Kidney glomerular epithelial cell (primary cell): ENCODE measurements at regions not wholly inside any gene's neighbourhood (a gene's known extent, or its start where the extent isn't known, plus 50 kb on each side); places are given as distances from the start of the nearest gene placed in this dataset.
A peak's percentile ranks its signal among the peaks of the same experiment; 100 is the strongest.
"Not testable (repeated sequence)": the region's sequence is repeated elsewhere in the genome, so short reads cannot be mapped to it uniquely, and the experiment has no call there.

Experiments
- DNase-seq: peaks from one replicate; lab custom pipeline; 2025; lab: John Stamatoyannopoulos, UW

DNA sequence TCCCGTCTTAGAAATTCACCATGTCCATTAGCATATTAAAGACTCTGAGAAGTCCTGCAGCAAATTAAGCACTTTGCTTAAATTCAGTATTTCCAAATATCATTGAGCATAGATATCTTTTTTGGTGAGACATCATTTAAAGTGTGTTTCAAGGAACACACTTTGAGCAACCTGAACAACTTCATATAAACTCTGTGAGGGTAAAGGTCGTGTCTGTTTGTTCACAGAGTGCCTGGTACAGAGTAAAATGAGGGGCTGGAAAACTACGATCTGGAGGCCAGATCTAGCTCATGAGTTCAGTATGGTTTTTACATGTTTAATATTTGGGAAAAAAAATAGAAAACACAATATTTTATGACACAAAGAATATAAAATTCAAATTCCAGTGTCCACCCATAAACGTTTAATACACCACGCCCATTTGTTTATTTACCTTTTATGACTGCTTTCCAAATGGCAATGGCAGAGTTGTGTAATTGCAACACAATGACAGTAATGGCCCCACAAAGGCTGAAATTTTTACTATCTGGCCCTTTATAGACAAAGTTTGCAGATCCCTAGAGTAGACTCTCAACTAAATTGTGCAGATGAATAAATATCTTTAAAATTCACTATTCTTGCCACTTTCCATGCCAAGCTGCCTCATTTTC, 67.4 kb downstream of the SNTN start:
- no peak for DNase-seq

DNA sequence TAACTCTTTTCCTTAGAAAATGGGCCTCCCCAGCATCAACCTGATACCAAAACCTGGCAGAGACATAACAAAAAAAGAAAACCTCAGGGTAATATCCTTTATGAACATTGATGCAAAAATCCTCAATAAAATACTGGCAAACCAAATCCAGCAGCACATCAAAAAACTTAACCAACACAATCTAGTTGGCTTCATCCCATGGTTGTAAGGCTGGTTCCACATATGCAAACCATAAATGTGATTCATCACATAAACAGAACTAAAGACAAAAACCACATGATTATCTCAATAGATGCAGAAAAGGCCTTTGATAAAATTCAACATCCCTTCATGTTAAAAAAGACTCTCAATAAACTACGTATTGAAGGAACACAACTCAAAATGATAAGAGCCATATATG, 68.5 kb downstream of the SNTN start:
- not testable (repeated sequence) for DNase-seq

GRCh38 chr3:63724987-63725386, 72.5 kb downstream of the SNTN start:
- DNase-seq, result peak; percentile 95

DNA sequence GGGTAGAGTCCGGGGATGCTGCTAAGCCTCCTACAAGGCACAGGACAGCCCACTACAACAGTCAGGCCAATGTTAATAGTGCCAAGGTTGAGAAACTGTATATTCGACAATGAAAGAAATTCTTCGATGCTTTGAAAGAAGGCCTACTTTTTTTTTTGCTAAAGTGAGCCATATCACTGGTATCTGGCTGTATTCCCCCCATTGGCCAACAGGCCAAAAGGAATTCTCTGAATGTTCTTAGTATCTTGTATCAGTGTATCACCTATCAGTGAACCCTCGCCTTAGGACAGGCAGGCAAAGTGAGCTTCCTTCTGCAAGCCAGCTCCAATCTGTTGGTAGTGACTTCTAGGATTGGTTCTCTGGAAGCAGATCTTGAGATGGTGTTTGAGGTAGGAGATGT, 74.2 kb downstream of the SNTN start:
- DNase-seq, result no peak

GRCh38 chr3:63727233-63727632, 74.8 kb downstream of the SNTN start:
- no peak for DNase-seq

GRCh38 chr3:63731866-63732265, 79.4 kb downstream of the SNTN start:
- no peak for DNase-seq

DNA sequence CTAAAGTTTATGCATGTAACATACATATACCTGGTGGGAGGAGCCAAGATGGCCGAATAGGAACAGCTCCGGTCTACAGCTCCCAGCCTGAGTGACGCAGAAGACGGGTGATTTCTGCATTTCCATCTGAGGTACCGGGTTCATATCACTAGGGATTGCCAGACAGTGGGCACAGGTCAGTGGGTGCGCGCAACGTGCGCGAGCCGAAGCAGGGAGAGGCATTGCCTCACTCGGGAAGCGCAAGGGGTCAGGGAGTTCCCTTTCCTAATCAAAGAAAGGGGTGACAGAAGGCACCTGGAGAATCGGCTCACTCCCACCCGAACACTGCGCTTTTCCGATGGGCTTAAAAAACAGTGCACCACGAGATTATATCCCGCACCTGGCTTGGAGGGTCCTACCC, 80.8 kb downstream of the SNTN start:
- not testable (repeated sequence) for DNase-seq

DNA sequence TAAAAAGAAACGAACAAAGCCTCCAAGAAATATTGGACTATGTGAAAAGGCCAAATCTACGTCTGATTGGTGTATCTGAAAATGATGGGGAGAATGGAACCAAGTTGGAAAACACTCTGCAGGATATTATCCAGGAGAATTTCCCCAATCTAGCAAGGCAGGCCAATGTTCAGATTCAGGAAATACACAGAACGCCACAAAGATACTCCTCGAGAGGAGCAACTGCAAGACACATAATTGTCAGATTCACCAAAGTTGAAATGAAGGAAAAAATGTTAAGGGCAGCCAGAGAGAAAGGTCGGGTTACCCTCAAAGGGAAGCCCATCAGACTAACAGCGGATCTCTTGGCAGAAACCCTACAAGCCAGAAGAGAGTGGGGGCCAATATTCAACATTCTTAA, 82.2 kb downstream of the SNTN start:
- DNase-seq, result not testable (repeated sequence)

DNA sequence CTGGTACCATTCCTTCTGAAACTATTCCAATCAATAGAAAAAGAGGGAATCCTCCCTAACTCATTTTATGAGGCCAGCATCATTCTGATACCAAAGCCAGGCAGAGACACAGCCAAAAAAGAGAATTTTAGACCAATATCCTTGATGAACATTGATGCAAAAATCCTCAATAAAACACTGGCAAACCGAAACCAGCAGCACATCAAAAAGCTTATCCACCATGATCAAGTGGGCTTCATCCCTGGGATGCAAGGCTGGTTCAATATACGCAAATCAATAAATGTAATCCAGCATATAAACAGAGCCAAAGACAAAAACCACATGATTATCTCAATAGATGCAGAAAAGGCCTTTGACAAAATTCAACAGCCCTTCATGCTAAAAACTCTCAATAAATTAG, 82.3 kb upstream of the C3orf49 start:
- DNase-seq, result not testable (repeated sequence)

DNA sequence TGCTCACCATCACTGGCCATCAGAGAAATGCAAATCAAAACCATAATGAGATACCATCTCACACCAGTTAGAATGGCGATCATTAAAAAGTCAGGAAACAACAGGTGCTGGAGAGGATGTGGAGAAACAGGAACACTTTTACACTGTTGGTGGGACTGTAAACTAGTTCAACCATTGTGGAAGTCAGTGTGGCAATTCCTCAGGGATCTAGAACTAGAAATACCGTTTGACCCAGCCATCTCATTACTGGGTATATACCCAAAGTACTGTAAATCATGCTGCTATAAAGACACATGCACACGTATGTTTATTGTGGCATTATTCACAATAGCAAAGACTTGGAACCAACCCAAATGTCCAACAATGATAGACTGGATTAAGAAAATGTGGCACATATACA, 80.5 kb upstream of the C3orf49 start:
- not testable (repeated sequence) for DNase-seq

GRCh38 chr3:63739474-63739873, 79.6 kb upstream of the C3orf49 start:
- DNase-seq, result no peak

DNA sequence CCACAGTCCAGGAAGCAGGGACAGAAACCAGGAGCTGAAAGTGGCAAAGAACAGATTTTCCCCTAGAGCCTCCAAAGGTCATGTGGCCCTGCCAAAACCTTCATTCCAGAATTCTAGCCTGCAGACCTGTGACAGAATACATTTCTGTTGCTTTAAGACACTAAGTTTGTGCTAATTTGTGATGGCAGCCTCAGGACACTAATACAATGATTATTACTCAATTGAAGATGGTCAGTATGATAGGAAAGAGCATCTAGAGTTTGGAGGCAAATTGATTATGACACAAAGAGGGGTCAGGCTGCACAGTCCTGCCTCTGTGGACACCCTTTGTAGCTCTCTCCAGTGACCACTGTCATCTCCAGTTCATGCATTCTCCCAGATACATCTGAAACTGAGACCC, 79.0 kb upstream of the C3orf49 start:
- DNase-seq, result no peak

GRCh38 chr3:63744693-63745092, 74.4 kb upstream of the C3orf49 start:
- not testable (repeated sequence) for DNase-seq

- no peak for DNase-seq
Observed at GRCh38 chr3:63745757-63746156, 73.3 kb upstream of the C3orf49 start.

DNA sequence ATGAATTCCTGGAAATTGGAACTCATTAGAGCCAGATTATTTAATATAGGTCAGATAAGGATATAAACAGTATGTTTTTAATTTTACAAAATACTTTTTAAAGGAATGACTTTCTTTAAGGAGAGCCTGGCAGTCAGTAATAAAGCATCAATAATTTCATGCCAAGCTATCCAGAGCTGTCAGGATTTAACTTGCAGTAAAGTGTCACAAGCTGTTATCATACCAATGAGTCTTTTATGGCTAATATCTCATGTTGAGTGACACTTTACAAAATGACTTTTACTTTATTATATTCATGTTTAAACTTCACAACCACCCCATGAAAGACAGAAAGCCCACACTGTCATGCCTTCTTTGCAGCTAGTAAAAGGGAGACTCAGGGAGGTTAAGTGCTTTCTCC, 72.9 kb upstream of the C3orf49 start:
- DNase-seq, result no peak

DNA sequence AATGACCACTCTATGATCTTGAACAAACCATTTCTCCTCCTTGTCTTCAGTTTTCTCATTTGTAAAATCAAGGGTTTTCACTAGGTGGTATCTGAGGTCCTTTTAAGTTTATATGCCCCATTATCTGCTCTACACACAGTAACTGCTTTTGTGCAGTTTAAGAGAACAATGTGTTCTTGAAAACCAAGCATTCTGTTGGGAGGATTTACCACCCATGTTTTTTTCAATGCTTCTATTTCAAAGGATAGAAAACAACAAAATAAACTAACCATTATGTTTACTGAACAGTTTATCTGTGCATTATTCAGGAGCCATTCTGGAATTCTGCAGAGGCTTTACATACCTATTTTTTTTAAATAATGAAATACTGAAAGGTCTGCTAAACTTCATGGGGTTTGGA, 67.6 kb upstream of the C3orf49 start:
- DNase-seq, result no peak

GRCh38 chr3:63753567-63753966, 65.5 kb upstream of the C3orf49 start:
- peak; percentile 58 for DNase-seq

DNA sequence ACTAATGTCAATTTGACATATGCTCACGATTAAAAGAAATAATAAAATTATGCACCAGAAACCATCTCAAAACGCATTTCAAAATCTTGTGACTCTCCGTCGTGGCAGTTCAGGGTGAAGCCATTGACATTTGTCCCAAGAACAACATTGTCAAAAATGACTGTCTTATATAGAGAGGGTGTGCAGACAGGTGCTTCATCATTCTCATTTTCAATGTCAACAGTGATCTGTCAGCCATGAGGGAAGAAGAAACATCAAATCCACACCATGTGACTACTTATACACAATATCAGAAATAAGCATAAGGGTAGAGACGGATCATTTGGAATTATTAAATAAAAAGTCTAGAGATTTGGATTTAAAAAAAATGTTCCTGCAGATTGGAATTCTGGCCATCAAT, 65.1 kb upstream of the C3orf49 start:
- no peak for DNase-seq

GRCh38 chr3:63762180-63762579, 56.9 kb upstream of the C3orf49 start:
- DNase-seq, result no peak

GRCh38 chr3:63762934-63763550, 56.1 kb upstream of the C3orf49 start:
- DNase-seq, result no peak

GRCh38 chr3:63764511-63764910, 54.6 kb upstream of the C3orf49 start:
- DNase-seq, result no peak

DNA sequence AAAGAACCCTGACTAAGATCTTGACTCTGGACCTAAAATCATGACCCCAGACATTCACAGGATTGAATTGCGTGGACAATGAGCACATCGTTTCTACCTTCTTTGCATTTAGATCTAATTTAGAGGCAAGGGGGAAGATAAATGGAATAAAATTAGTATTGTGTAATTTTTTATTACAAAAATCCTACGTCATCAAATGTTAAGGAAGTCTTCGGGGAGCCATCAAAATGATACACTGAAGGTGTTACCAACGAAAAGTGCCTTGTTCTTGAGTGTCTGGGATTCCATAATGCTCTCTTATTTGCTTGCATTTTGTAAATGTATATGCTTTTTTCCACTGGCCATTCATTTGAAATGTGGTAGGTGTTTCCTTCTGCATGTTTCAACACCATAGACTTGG, 52.8 kb upstream of the C3orf49 start:
- DNase-seq, result no peak

DNA sequence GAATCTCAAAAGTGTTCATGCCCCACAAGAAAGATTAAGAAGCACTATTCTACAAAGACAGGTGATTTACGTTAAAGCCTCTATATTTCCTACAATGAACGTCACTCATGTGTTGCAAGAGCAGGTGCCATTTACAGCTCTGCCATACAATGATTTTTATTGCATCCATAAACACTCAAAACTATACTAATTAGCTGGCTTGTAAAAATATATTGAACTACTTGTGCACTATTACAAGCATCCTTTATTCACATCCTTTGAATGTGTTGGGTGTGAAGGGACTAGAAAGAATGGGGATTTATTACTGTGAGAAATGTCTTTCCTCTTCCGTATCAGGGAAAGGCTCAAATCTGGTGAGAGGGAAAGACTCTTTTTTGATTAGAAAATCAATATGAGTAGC, 50.7 kb upstream of the C3orf49 start:
- DNase-seq, result no peak

GRCh38 chr3:63768888-63769287, 50.2 kb upstream of the C3orf49 start:
- no peak for DNase-seq
